ENCODE measurements at regions not wholly inside any gene's neighbourhood (a gene's known extent, or its start where the extent isn't known, plus 50 kb on each side); places are given as distances from the start of the nearest gene placed in this dataset.

GRCh38 chr3:36302626-36303025, 77.7 kb upstream of the STAC start:
- no peaks in the 10 kb centered on the region for H3K4me1 ChIP-seq (ENCODE audit: control insufficient read depth in 2 of 2, insufficient read depth in 2 of 2, low read length in 2 of 2)
- H3K4me3 Mint-ChIP-seq: no peak overlapping the region
- CTCF ChIA-PET: no interaction called here
- no peaks in the 10 kb centered on the region for H3K9me3 ChIP-seq (ENCODE audit: control insufficient read depth in 2 of 3, low read length in 3 of 3)
- ATAC-seq (no peak), DNase-seq (no peak)
- H3K36me3 Mint-ChIP-seq: no peaks in the 10 kb centered on the region
- intact Hi-C loops (cut with micrococcal nuclease): no loop called here
- peaks cover 0 to 12% (median 4%) of the 10 kb centered on the region in 5 donors for H3K27me3 Mint-ChIP-seq
- POLR2A ChIA-PET: no interaction called here
- no peak overlapping the region for H3K27ac ChIP-seq (ENCODE audit: low read depth, low read length)
- H3K36me3 ChIP-seq (ENCODE audit: control insufficient read depth in 2 of 3, insufficient read depth in 3 of 3, low read length in 3 of 3): no peaks in the 10 kb centered on the region
- peaks cover 0 to 2% (median 0%) of the 10 kb centered on the region in 11 donors for H3K9me3 Mint-ChIP-seq
- H3K27me3 ChIP-seq (ENCODE audit: control insufficient read depth in 2 of 2, insufficient read depth in 2 of 2, low read length in 2 of 2): no peaks in the 10 kb centered on the region
- no peak overlapping the region for H3K27ac Mint-ChIP-seq
- H3K4me3 ChIP-seq (ENCODE audit: low read length): no peak overlapping the region
- no peaks in the 10 kb centered on the region for H3K4me1 Mint-ChIP-seq

- Mint-ChIP-seq H3K9me3 (peaks cover 0 to 2% (median 0%) of the 10 kb centered on the region in 11 donors), H3K4me1 (no peaks in the 10 kb centered on the region), H3K36me3 (no peaks in the 10 kb centered on the region), H3K27me3 (peaks cover 0 to 12% (median 4%) of the 10 kb centered on the region in 5 donors), H3K27ac (no peak overlapping the region), H3K4me3 (no peak overlapping the region)
- POLR2A ChIA-PET: no interaction called here
- no peaks in the 10 kb centered on the region for H3K36me3 ChIP-seq (ENCODE audit: control insufficient read depth in 2 of 3, insufficient read depth in 3 of 3, low read length in 3 of 3)
- no peak overlapping the region for H3K27ac ChIP-seq (ENCODE audit: low read depth, low read length)
- no peak overlapping the region for H3K4me3 ChIP-seq (ENCODE audit: low read length)
- DNase-seq (no peak), ATAC-seq (no peak)
- H3K4me1 ChIP-seq (ENCODE audit: control insufficient read depth in 2 of 2, insufficient read depth in 2 of 2, low read length in 2 of 2): no peaks in the 10 kb centered on the region
- intact Hi-C loops (cut with micrococcal nuclease): no loop called here
- H3K9me3 ChIP-seq (ENCODE audit: control insufficient read depth in 2 of 3, low read length in 3 of 3): no peaks in the 10 kb centered on the region
- CTCF ChIA-PET: no interaction called here
- H3K27me3 ChIP-seq (ENCODE audit: control insufficient read depth in 2 of 2, insufficient read depth in 2 of 2, low read length in 2 of 2): no peaks in the 10 kb centered on the region
These were observed 77.0 kb upstream of the STAC start for GRCh38 chr3:36303286-36303685.

GRCh38 chr3:36305929-36306520, 74.3 kb upstream of the STAC start:
- Mint-ChIP-seq H3K4me3 (no peak overlapping the region), H3K4me1 (no peaks in the 10 kb centered on the region), H3K36me3 (no peaks in the 10 kb centered on the region), H3K27ac (no peak overlapping the region), H3K27me3 (peaks cover 0 to 12% (median 4%) of the 10 kb centered on the region in 5 donors), H3K9me3 (peaks cover 0 to 2% (median 0%) of the 10 kb centered on the region in 11 donors)
- no peaks in the 10 kb centered on the region for H3K27me3 ChIP-seq (ENCODE audit: control insufficient read depth in 2 of 2, insufficient read depth in 2 of 2, low read length in 2 of 2)
- CTCF ChIA-PET: no interaction called here
- H3K27ac ChIP-seq (ENCODE audit: low read depth, low read length): no peak overlapping the region
- no peaks in the 10 kb centered on the region for H3K9me3 ChIP-seq (ENCODE audit: control insufficient read depth in 2 of 3, low read length in 3 of 3)
- DNase-seq: no peak
- no peaks in the 10 kb centered on the region for H3K36me3 ChIP-seq (ENCODE audit: control insufficient read depth in 2 of 3, insufficient read depth in 3 of 3, low read length in 3 of 3)
- intact Hi-C loops (cut with micrococcal nuclease): no loop called here
- POLR2A ChIA-PET: no interaction called here
- ATAC-seq: no peak
- H3K4me3 ChIP-seq (ENCODE audit: low read length): no peak overlapping the region
- H3K4me1 ChIP-seq (ENCODE audit: control insufficient read depth in 2 of 2, insufficient read depth in 2 of 2, low read length in 2 of 2): no peaks in the 10 kb centered on the region

- H3K27ac ChIP-seq (ENCODE audit: low read depth, low read length): no peak overlapping the region
- H3K27me3 Mint-ChIP-seq: peaks cover 0 to 9% (median 3%) of the 10 kb centered on the region in 5 donors
- no peak overlapping the region for H3K4me3 Mint-ChIP-seq
- POLR2A ChIA-PET: no interaction called here
- no peaks in the 10 kb centered on the region for H3K4me1 ChIP-seq (ENCODE audit: control insufficient read depth in 2 of 2, insufficient read depth in 2 of 2, low read length in 2 of 2)
- H3K9me3 ChIP-seq (ENCODE audit: control insufficient read depth in 2 of 3, low read length in 3 of 3): no peaks in the 10 kb centered on the region
- H3K4me1 Mint-ChIP-seq: no peaks in the 10 kb centered on the region
- no peak for DNase-seq
- no peaks in the 10 kb centered on the region for H3K36me3 Mint-ChIP-seq
- no peaks in the 10 kb centered on the region for H3K36me3 ChIP-seq (ENCODE audit: control insufficient read depth in 2 of 3, insufficient read depth in 3 of 3, low read length in 3 of 3)
- intact Hi-C loops (cut with micrococcal nuclease): no loop called here
- peaks cover 0 to 2% (median 0%) of the 10 kb centered on the region in 11 donors for H3K9me3 Mint-ChIP-seq
- CTCF ChIA-PET: no interaction called here
- no peak for ATAC-seq
- no peaks in the 10 kb centered on the region for H3K27me3 ChIP-seq (ENCODE audit: control insufficient read depth in 2 of 2, insufficient read depth in 2 of 2, low read length in 2 of 2)
- no peak overlapping the region for H3K27ac Mint-ChIP-seq
- H3K4me3 ChIP-seq (ENCODE audit: low read length): no peak overlapping the region
These were observed 71.2 kb upstream of the STAC start for GRCh38 chr3:36309092-36309491.

- H3K27me3 ChIP-seq (ENCODE audit: control insufficient read depth in 2 of 2, insufficient read depth in 2 of 2, low read length in 2 of 2): no peaks in the 10 kb centered on the region
- H3K36me3 ChIP-seq (ENCODE audit: control insufficient read depth in 2 of 3, insufficient read depth in 3 of 3, low read length in 3 of 3): no peaks in the 10 kb centered on the region
- no peak overlapping the region for H3K27ac ChIP-seq (ENCODE audit: low read depth, low read length)
- H3K4me3 Mint-ChIP-seq: no peak overlapping the region
- no peaks in the 10 kb centered on the region for H3K27me3 Mint-ChIP-seq
- intact Hi-C loops (cut with micrococcal nuclease): no loop called here
- no peak overlapping the region for H3K27ac Mint-ChIP-seq
- ChIA-PET POLR2A (no interaction called here), CTCF (no interaction called here)
- DNase-seq (no peak), ATAC-seq (no peak)
- H3K4me1 ChIP-seq (ENCODE audit: control insufficient read depth in 2 of 2, insufficient read depth in 2 of 2, low read length in 2 of 2): no peaks in the 10 kb centered on the region
- H3K9me3 ChIP-seq (ENCODE audit: control insufficient read depth in 2 of 3, low read length in 3 of 3): no peaks in the 10 kb centered on the region
- H3K36me3 Mint-ChIP-seq: peaks cover 0 to 5% (median 0%) of the 10 kb centered on the region in 5 donors
- H3K4me3 ChIP-seq (ENCODE audit: low read length): no peak overlapping the region
- peaks cover 2 to 24% (median 7%) of the 10 kb centered on the region in 11 donors for H3K9me3 Mint-ChIP-seq
- no peaks in the 10 kb centered on the region for H3K4me1 Mint-ChIP-seq
These were observed 68.0 kb upstream of the STAC start for GRCh38 chr3:36312351-36312750.

- Histone ChIP-seq H3K36me3 (ENCODE audit: control insufficient read depth in 2 of 3, insufficient read depth in 3 of 3, low read length in 3 of 3) (no peaks in the 10 kb centered on the region), H3K27me3 (ENCODE audit: control insufficient read depth in 2 of 2, insufficient read depth in 2 of 2, low read length in 2 of 2) (no peaks in the 10 kb centered on the region), H3K27ac (ENCODE audit: low read depth, low read length) (no peak overlapping the region), H3K9me3 (ENCODE audit: control insufficient read depth in 2 of 3, low read length in 3 of 3) (no peaks in the 10 kb centered on the region), H3K4me3 (ENCODE audit: low read length) (no peak overlapping the region), H3K4me1 (ENCODE audit: control insufficient read depth in 2 of 2, insufficient read depth in 2 of 2, low read length in 2 of 2) (no peaks in the 10 kb centered on the region)
- POLR2A ChIA-PET: no interaction called here
- no peaks in the 10 kb centered on the region for H3K27me3 Mint-ChIP-seq
- intact Hi-C loops (cut with micrococcal nuclease): no loop called here
- DNase-seq (no peak), ATAC-seq (no peak)
- no peak overlapping the region for H3K27ac Mint-ChIP-seq
- no peaks in the 10 kb centered on the region for H3K4me1 Mint-ChIP-seq
- no peak overlapping the region for H3K4me3 Mint-ChIP-seq
- H3K9me3 Mint-ChIP-seq: peaks cover 0 to 30% (median 8%) of the 10 kb centered on the region in 11 donors
- H3K36me3 Mint-ChIP-seq: peaks cover 0 to 5% (median 0%) of the 10 kb centered on the region in 5 donors
- CTCF ChIA-PET: no interaction called here
These were observed 62.4 kb upstream of the STAC start for GRCh38 chr3:36317915-36318314.

GRCh38 chr3:36318621-36319200, 61.6 kb upstream of the STAC start:
- Mint-ChIP-seq H3K4me1 (no peaks in the 10 kb centered on the region), H3K27me3 (peaks cover 0 to 3% (median 0%) of the 10 kb centered on the region in 5 donors), H3K36me3 (peaks cover 0 to 5% (median 0%) of the 10 kb centered on the region in 5 donors), H3K4me3 (no peak overlapping the region), H3K9me3 (peaks cover 0 to 30% (median 9%) of the 10 kb centered on the region in 11 donors), H3K27ac (no peak overlapping the region)
- Histone ChIP-seq H3K27me3 (ENCODE audit: control insufficient read depth in 2 of 2, insufficient read depth in 2 of 2, low read length in 2 of 2) (no peaks in the 10 kb centered on the region), H3K9me3 (ENCODE audit: control insufficient read depth in 2 of 3, low read length in 3 of 3) (no peaks in the 10 kb centered on the region), H3K27ac (ENCODE audit: low read depth, low read length) (no peak overlapping the region), H3K4me1 (ENCODE audit: control insufficient read depth in 2 of 2, insufficient read depth in 2 of 2, low read length in 2 of 2) (no peaks in the 10 kb centered on the region), H3K36me3 (ENCODE audit: control insufficient read depth in 2 of 3, insufficient read depth in 3 of 3, low read length in 3 of 3) (no peaks in the 10 kb centered on the region), H3K4me3 (ENCODE audit: low read length) (no peak overlapping the region)
- POLR2A ChIA-PET: no interaction called here
- ATAC-seq: no peak
- intact Hi-C loops (cut with micrococcal nuclease): no loop called here
- CTCF ChIA-PET: no interaction called here
- DNase-seq: no peak
